ENCODE measurements at regions not wholly inside any gene's neighbourhood (a gene's known extent, or its start where the extent isn't known, plus 50 kb on each side); places are given as distances from the start of the nearest gene placed in this dataset.
"Not testable (repeated sequence)": the region's sequence is repeated elsewhere in the genome, so short reads cannot be mapped to it uniquely, and the experiment has no call there.

GRCh38 chr2:239803766-239804115, 221.4 kb downstream of the NDUFA10 start:
- no peak for DNase-seq (ENCODE audit: low read depth)

GRCh38 chr2:239803102-239803765, 221.9 kb downstream of the NDUFA10 start:
- no peak for DNase-seq (ENCODE audit: low read depth)

DNA sequence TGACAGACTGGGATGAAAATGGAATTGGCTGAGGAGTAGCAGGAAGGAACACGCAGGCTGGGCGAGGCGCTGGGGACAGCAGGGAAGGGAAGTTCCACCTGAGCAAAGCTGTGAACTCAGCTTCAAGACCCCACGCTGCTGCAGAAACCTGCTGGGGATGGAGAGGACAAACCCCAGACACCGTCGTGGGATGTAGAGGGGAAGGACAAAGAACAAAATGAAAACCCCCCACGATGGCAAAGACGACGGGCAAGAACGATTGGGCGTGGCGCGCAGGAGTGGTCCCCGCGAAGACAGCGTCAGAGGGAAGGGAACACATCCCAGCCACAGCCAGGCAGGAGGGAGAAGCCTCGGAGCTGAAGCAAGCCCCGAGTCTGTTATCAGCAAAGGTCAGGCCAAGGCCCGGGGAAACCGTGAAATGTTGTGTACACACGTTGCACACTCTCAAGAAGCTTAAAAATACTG, 222.9 kb downstream of the NDUFA10 start:
- DNase-seq (ENCODE audit: low read depth), result no peak

DNA sequence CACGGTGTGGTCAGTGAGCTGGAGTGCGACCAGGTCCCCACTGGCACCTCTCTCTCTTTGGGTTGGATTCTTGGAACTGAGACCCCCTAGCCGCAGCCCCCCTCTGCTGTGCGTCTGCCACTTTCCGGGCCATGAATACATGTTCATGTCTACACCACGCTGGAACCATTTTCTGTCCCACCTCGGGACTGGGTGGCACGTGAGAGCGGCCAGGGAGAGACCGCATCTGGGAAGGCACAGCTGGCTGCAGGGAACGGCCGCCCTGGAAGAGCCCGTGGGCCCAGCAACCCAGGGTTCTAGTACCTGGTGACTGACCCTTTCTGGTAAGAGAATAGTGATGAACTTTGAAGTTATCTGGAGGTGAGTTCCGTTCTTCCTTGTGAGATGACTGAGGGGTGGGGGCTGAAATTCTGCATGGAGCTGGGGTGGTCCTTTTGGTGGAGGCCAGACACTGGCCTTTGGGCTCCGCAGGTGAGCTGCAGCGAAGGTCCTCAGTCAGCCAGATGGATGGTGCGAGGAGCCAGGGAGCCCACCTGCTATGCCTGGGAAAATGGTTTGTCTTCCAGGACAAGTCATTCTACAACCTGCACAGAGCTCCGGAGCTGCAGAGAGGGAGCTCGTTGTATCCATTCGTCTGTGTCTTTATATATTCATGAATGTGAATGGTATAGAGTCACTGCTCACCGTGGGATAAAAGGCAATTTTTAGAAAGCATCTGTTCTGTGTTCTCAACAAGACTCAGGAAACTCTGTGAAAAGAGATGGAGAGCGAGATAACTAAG, 223.5 kb downstream of the NDUFA10 start:
- no peak for DNase-seq (ENCODE audit: low read depth)

DNA sequence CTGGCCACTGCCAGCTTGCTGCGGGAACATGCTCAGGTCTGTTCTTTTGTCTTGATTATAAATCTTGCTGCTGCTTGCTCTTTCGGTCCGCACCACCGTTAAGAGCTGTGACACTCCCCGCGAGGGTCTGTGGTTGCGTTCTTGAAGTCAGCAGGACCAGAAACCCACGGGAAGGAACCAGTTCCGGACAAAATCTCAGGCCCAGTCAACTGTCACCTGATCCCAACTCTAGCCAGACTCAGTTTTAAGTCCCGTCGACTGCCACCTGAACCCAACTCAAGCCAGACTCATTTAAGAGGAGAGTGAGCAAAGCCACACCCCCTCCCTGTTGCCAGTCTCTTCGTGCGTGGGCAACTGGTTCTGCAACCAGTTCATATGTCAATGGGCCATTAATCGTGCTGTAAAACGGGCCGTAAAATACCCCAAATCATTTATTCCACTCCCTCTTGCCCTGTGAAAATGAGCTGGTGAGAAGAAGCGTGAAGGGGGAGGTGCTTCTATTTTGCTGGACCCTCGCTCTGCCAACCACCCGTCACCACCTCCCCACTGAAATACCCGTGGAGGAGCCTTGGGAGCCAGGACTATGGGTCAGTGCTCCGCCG, 224.3 kb downstream of the NDUFA10 start:
- no peak for DNase-seq (ENCODE audit: low read depth)

DNA sequence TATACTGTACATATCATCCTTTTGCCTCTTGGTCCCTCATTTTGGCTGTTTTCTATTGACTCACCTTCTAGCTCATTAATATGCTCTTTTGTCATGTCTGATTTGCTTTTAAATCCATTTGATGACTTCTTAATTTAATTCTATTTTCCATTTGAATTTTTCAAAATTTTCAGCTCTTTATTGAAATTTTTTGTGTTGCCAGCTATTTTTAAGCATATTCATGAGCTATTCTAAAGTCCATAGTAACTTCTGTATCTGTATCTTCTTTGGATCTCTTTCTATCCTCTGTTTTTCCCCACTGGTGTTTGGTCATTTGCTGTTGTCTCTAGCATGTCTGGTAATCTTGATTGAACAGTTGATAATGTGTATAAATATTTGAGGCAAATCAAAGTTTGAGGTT, 227.8 kb downstream of the NDUFA10 start:
- no peak for DNase-seq (ENCODE audit: low read depth)

- DNase-seq (ENCODE audit: low read depth), result not testable (repeated sequence)
Measured at GRCh38 chr2:239795761-239796160, 229.4 kb downstream of the NDUFA10 start.

- DNase-seq (ENCODE audit: low read depth), result no peak
Measured at GRCh38 chr2:239793836-239794235, 231.3 kb downstream of the NDUFA10 start.

DNA sequence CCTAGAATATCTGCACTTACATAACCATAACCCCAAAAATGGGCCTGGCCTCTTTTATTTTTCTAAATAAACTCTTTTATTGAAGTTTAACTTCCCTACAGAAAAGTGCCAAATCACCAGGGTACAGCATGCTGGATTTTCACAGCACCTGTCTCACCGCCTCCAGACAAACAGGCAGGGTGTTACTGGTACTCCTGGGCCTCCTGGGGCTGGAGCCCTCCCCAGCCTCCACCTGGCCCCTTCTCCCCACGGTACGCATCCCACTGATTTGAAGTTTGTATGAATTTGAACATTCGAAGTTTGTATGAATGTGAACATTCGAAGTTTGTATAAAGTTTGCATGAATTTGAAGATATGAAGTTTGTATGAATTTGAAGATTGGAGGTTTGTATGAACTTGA, 232.1 kb downstream of the NDUFA10 start:
- no peak for DNase-seq (ENCODE audit: low read depth)

- no peak for DNase-seq (ENCODE audit: low read depth)
Measured at GRCh38 chr2:239792405-239793084, 232.6 kb downstream of the NDUFA10 start.

DNA sequence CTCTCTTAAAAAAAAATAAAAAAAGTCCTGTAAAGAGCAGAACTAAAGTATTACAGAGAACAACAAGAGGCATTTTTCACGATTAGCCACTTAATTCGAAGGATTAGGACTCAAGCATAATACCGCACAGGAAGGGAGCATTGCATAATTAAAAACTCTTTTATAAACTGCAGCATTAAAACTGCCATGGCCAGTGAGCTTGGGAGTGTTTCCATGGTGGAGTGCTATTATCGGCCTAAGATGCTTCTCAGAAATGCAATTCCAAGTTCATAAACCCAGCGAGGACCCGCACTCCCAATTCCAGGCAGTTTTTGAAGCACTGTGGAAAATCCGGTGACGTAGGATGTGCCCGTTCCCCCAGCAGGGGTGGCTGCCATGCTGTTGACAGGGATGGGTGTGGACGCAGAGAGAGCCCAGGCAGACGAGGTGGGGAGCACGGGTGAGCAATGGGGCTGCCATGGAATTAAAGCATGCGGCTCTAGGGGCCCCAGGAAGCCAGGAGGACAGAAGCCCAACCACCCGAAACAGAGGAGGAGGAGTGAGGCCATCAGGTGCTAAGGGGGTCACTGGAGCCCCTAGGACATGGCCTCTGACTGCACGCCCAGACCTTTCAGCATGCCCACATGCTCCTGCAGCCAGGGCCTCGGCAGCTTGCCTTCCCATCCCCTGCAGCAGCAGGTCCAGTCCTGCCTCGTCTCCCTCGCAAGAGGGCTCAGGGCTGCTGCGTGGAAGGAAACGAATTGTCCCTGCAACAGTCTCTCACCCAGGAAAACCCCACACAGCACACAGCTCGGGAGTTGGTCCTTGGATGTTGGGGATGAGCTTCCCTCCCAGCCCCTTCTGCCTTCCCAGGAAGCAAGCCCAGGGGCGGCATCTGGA, 233.4 kb downstream of the NDUFA10 start:
- no peak for DNase-seq (ENCODE audit: low read depth)

- no peak for DNase-seq (ENCODE audit: low read depth)
Measured at GRCh38 chr2:239790721-239791120, 234.4 kb downstream of the NDUFA10 start.

GRCh38 chr2:239790313-239790712, 234.8 kb downstream of the NDUFA10 start:
- no peak for DNase-seq (ENCODE audit: low read depth)

DNA sequence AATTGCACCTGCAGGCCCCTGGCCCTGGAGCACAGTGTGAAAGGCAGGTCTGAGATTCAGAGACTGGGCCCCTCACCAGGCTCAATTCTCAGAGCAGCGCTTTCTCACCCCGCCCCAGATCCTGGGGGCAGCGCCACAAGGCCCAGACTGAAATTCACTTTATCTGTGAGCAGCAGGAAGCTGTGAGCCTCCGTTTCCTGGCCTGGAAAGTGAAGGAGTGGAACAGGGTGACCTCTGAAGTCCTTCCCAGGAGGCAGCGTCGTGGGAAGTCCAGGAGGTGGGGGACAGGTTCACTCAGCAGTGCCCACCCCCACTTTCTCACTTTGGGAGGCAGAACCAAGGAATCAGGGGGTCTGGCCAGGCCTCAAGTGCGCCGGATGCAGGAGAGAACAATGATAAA, 235.4 kb downstream of the NDUFA10 start:
- no peak for DNase-seq (ENCODE audit: low read depth)

- no peak for DNase-seq (ENCODE audit: low read depth)
Measured at GRCh38 chr2:239788576-239789098, 236.5 kb downstream of the NDUFA10 start.

DNA sequence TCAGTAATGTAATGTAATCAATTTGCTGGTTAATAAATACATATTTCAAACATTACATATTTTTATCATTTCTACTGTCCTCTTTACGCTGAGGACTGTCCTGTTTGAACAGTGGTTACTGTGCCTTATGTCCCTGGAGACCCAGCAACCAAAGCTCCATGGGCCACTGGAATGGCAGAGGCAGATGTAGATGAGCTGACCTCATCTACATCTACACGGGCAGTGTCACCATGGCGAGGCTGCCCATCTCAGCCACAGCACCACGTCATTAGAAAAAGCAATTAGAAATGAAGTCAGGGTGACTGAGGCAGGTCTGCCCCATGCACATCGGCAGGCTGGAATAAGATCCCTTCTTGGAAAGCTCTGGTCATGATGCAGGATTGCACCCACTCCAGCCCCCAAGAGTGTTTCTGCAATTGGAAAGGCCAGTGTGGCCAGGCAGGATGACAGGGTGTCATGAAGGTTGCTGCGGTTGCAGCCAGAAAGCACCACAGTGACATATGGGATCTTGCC, 237.5 kb downstream of the NDUFA10 start:
- DNase-seq (ENCODE audit: low read depth), result no peak

GRCh38 chr2:239786791-239787190, 238.4 kb downstream of the NDUFA10 start:
- no peak for DNase-seq (ENCODE audit: low read depth)

DNA sequence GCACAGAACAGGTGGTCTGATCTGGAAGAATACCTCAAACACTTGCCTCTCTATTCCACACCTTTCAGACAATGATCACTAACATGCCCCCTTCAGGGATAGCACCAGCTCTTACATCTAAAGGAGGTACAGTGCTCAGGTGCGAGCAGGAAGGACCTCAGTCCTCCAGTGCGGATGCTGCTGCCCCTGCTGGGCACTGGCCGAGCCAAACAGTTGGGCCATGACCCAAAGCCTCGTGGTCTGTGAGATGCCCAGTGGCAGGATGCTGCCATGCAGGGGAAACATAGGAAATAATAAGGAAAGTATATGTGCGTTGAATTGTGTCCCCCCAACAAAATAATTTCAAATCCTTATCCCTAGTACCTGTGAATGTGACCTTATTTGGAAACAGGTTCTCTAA, 243.7 kb downstream of the NDUFA10 start:
- DNase-seq (ENCODE audit: low read depth), result no peak

DNA sequence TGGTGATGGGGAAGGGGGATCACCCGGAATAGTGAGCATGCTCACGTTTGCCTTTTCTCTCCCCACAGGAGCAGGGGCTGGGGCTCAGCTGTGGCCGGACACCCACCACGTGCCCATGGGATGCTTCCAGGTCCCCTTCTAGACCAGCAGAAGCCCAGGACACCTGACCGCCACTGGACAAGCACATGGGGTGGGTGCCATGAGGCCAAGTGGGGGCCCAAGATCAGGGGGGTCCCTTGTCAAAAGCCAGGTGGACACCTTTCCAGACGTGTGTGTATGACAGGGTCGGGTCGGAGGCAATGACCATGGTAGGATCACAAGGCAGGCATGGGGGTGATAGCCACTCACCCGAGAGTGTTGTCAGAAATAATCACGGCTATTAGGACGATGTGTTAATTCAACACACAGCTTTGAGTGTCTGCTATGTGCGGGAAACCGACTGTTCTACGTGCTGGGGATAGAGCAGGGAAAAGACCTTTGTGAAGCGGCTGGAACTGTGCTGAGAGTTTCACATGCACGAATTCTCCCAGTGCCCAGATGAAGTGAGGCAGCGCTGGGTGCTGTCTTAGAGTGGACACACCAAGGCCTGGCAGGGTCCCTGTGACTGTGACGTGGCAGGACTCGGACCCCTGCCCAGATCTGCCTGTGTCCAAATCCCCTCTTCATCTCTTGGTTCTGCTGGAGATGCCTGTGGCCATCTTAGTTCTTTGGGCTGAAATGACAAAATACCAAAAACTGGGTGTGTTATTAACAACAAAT, 244.7 kb downstream of the NDUFA10 start:
- DNase-seq (ENCODE audit: low read depth), result no peak

GRCh38 chr2:239779584-239779983, 245.6 kb downstream of the NDUFA10 start:
- no peak for DNase-seq (ENCODE audit: low read depth)
